Heart right ventricle (tissue), 16 donors: ENCODE measurements at regions not wholly inside any gene's neighbourhood (a gene's known extent, or its start where the extent isn't known, plus 50 kb on each side); places are given as distances from the start of the nearest gene placed in this dataset.

ENCODE experiments used
- ATAC-seq, 8 donors: fragments of 200-7000 bp; cut with Tn5 transposase; one replicate each; pipeline ENCODE4 v1.9.1; 2020; ENCODE audit warnings: mild to moderate bottlenecking in 8 of 8, moderate library complexity in 8 of 8, moderate number of reproducible peaks in 1 of 8
- DNase-seq, 2 donors: peaks; one replicate each; pipeline ENCODE4 v3.0.0-alpha.2; 2020
- H3K27ac ChIP-seq, 10 donors: fragments of 200-600 bp; sonication (generic) in 2 of 10; one replicate each; pipeline versions ENCODE4 v1.5.0 to v1.8.0; 2020 to 2022; ENCODE audit warnings: mild to moderate bottlenecking in 3 of 10
- H3K27me3 ChIP-seq, 7 donors: fragments of 200-600 bp; one replicate each; pipeline ENCODE4 v1.8.0; 2021 to 2022; ENCODE audit warnings: mild to moderate bottlenecking in 2 of 7
- H3K36me3 ChIP-seq, 9 donors: fragments of 200-600 bp; sonication (generic) in 1 of 9; one replicate each; pipeline versions ENCODE4 v1.5.0 to v1.8.0; 2020 to 2022; ENCODE audit warnings: mild to moderate bottlenecking in 2 of 9
- H3K4me1 ChIP-seq, 9 donors: fragments of 200-600 bp; sonication (generic) in 1 of 9; one replicate each; pipeline versions ENCODE4 v1.5.0 to v1.8.0; 2020 to 2022; ENCODE audit warnings: mild to moderate bottlenecking in 4 of 9
- H3K4me3 ChIP-seq, 10 donors: fragments of 200-600 bp; sonication (generic) in 2 of 10; one replicate each; pipeline versions ENCODE4 v1.5.0 to v1.8.0; 2020 to 2022; ENCODE audit warnings: mild to moderate bottlenecking in 7 of 10, moderate library complexity in 2 of 10
- H3K9me3 ChIP-seq, 11 donors: fragments of 200-600 bp in 10 of 11; sonication (generic) in 2 of 11; one replicate each; pipeline versions ENCODE4 v1.5.0 to v1.8.0; 2013 to 2022; ENCODE audit warnings: mild to moderate bottlenecking in 2 of 11, control low read depth in 1 of 11, moderate library complexity in 1 of 11
- WGBS, 2 donors: extraction: QIAGEN DNeasy Blood & Tissue Kit; methylation state at CpG; one replicate each; pipeline ENCODE4 v1.1.7; 2013; ENCODE audit warnings: inconsistent platforms in 1 of 2; 5-methylcytosine and 5-hydroxymethylcytosine counted together
- intact Hi-C, 10 donors: fragments of 100-400 bp; cut with DNase I; formaldehyde crosslinking; loops; one replicate each; pipeline versions ENCODE4 v1.11.1 to v1.14.2; 2022
- TF ChIP-seq, protein P1 (sequence below), 9 donors: fragments of 200-600 bp; sonication (generic) in 2 of 9; IDR thresholded peaks; one replicate each; pipeline versions ENCODE4 v1.5.0 to v1.8.0; 2021 to 2022; ENCODE audit warnings: antibody characterized with exemption in 9 of 9, mild to moderate bottlenecking in 5 of 9, moderate library complexity in 1 of 9
- donor health status: Arrhythmogenic right ventricular cardiomyopathy.
- donor health status: ischemic (EF 13 %, LVEDD 7.1; RV severe dilation, severe dysfunction).
- donor health status: healthy with polysubstance abuse.
- donor health status: DM: no; HTN: yes; CAD: no.
- donor health status: DM: no; HTN: no; CAD: no.
- donor health status: ischemic (EF 25% LVEDD 6.9; RV normal size, moderate dysfunction).
- donor health status: ischemic (EF 25% LVEDD 5.7; RV mildly dilated, moderate dysfunction).
- donor health status: healthy.
- donor health status: DM: yes; HTN: yes; CAD: no.
- donor health status: Ischemic cardiomyopathy.
- donor health status: ischemic (EF 35%, LVEDD 5.7; RV mildly dilated, moderate dysfunction).
- donor health status: nonischemic (EF 11% LVEDD 7.7; RV severe dilation, severe dysfunction).
- donor health status: DM: yes; HTN: yes; CAD: no.
- donor health status: PGD.
- donor health status: ischemic (EF 29% LVEDD 5.4; RV normal size, mild dysfunction).
- donor health status: nonischemic (EF 23%, LVEDD 6.1; RV moderate dilation, normal function).

DNA sequence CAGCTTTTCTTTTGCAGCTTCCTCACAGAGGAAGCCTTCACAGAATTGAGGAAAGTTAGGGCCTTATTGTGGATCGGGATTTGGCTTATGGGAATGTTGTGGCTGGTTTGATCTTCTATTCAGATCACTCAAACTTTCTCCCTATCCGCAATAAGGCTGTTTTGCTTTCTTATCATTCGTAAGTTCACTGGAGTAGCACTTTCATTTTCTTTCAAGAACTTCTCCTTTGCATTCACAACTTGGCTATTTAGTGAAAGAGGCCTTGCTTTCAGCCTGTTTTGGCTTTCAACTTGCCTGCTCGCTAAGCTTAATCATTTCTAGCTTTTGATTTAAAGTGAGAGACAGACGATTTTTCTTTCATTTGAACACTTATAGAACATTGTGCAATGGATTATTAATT is 181.9 kb upstream of the B3GALT2 start:
- Histone ChIP-seq H3K36me3 (no peaks in the 10 kb centered on the region), H3K27ac (peak overlapping the region in 1 of 10 donors; percentile 8), H3K27me3 (no peaks in the 10 kb centered on the region), H3K9me3 (peaks cover 0 to 8% (median 0%) of the 10 kb centered on the region in 11 donors), H3K4me1 (no peaks in the 10 kb centered on the region), H3K4me3 (no peak overlapping the region)
- DNase-seq (no peak), ATAC-seq (no peak)
- 54 to 63% methylated on average over 5 of the region's 5 CpGs for WGBS, 2 donors
- intact Hi-C loops: no loop called here
- TF ChIP-seq, protein P1, sequence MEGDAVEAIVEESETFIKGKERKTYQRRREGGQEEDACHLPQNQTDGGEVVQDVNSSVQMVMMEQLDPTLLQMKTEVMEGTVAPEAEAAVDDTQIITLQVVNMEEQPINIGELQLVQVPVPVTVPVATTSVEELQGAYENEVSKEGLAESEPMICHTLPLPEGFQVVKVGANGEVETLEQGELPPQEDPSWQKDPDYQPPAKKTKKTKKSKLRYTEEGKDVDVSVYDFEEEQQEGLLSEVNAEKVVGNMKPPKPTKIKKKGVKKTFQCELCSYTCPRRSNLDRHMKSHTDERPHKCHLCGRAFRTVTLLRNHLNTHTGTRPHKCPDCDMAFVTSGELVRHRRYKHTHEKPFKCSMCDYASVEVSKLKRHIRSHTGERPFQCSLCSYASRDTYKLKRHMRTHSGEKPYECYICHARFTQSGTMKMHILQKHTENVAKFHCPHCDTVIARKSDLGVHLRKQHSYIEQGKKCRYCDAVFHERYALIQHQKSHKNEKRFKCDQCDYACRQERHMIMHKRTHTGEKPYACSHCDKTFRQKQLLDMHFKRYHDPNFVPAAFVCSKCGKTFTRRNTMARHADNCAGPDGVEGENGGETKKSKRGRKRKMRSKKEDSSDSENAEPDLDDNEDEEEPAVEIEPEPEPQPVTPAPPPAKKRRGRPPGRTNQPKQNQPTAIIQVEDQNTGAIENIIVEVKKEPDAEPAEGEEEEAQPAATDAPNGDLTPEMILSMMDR (IDR thresholded peaks at IDR 0.05): no peak

DNA sequence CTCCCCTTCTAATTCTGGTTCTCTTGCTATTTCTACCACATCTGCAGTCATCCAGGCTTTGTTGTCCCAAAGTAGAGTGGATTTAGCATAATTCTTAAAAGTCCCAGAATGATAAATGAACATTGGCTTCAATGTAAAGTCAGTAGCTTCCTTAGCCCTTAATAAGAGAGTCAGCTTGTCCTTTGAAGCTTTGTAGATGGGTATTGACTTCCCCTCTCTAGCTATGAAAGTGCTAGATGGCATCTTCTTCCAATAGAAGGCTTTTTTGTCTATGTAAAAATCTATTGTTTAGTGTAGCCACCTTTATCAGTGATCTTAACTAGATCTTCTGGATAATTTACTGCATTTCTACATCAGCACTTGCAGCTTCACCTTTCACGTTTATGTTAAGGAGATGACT is 181.4 kb upstream of the B3GALT2 start:
- intact Hi-C loops: no loop called here
- Histone ChIP-seq H3K4me1 (no peaks in the 10 kb centered on the region), H3K27ac (no peak overlapping the region), H3K4me3 (no peak overlapping the region), H3K27me3 (no peaks in the 10 kb centered on the region), H3K9me3 (peaks cover 0 to 8% (median 0%) of the 10 kb centered on the region in 11 donors), H3K36me3 (no peaks in the 10 kb centered on the region)
- ATAC-seq (no peak), DNase-seq (no peak)
- 45 to 53% methylated on average over 1 of the region's 1 CpG for WGBS, 2 donors
- TF ChIP-seq, protein P1 (IDR thresholded peaks at IDR 0.05): no peak

DNA sequence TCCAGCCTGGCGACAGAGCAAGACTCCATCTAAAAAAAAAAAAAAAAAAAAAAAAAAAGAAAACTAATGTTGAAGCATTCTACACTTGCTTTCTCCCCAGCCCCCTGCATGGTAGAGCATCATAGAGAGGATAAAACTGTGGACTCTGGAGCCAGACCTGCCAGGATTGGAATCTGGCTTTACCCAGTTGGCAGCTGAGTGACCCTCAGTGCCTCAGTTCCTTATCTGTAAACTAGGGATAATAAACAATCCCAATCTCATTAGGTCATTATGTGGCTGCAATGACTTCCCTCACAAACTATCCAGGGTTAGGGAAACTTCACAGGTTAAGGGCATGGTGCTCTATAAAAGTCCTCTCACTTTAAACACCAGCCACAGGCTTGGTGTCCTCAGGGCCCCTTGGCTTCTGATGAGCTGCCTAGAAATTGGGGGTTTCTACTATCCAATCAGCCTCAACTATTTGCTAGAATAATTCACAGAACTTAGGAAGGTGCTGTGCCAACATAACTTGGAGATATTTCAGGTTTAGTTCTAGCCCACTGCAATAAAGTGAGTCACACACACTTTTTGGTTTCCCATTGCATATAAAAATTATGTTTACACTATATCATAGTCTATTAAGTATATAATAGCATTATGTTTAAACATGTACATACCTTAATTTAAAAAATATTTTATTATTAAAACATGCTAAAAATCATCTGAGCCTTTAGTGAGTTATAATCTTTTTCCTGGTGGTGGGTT is 180.5 kb upstream of the B3GALT2 start:
- 91 to 100% methylated on average over 1 of the region's 1 CpG for WGBS, 2 donors
- Histone ChIP-seq H3K9me3 (peaks cover 0 to 8% (median 0%) of the 10 kb centered on the region in 11 donors), H3K4me3 (no peak overlapping the region), H3K27ac (no peak overlapping the region), H3K4me1 (no peaks in the 10 kb centered on the region), H3K36me3 (no peaks in the 10 kb centered on the region), H3K27me3 (no peaks in the 10 kb centered on the region)
- TF ChIP-seq, protein P1 (IDR thresholded peaks at IDR 0.05): no peak
- DNase-seq (no peak), ATAC-seq (no peak)
- intact Hi-C loops: no loop called here

DNA sequence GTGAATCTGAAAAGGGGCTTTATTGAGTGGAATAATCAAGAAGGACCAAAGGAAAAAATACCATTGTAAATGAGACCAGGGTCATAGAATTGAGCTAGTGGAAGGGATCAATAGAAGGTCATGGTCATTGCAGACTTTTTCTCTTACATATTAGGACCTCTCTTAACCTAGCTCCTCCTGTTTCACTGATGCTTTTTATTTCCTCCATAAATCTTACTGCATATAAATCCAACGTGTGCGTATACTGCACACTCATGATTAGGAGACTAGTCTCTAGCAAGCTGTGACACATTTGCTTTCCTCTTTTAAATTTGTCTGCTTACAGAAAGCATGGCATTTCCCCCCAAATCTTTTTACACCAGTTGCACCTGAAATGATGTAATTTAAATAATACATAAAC is 179.6 kb upstream of the B3GALT2 start:
- Histone ChIP-seq H3K27ac (no peak overlapping the region), H3K36me3 (no peaks in the 10 kb centered on the region), H3K27me3 (no peaks in the 10 kb centered on the region), H3K4me3 (no peak overlapping the region), H3K4me1 (no peaks in the 10 kb centered on the region), H3K9me3 (peaks cover 0 to 8% (median 0%) of the 10 kb centered on the region in 11 donors)
- intact Hi-C loops: no loop called here
- no peak for DNase-seq
- no peak for ATAC-seq
- TF ChIP-seq, protein P1 (IDR thresholded peaks at IDR 0.05): no peak
- 92 to 97% methylated on average over 2 of the region's 2 CpGs for WGBS, 2 donors
